Panc1 (cell line): ENCODE measurements at regions not wholly inside any gene's neighbourhood (a gene's known extent, or its start where the extent isn't known, plus 50 kb on each side); places are given as distances from the start of the nearest gene placed in this dataset.

ENCODE experiments used
- ATAC-seq: fragments of 200-7000 bp; cut with Tn5 transposase; 2 replicates; pipeline ENCODE4 v1.9.1; 2020; ENCODE audit warnings: mild to moderate bottlenecking, moderate library complexity
- BruUV-seq: library from RNA; stranded (reverse); fragments of 400-500 nt; replicated peaks from 2 replicates; lab custom pipeline; 2021; lab: Mats Ljungman, UMichigan
- CTCF ChIA-PET: fragments of 300-600 bp; sonication (Branson Sonifier 250); formaldehyde crosslinking; loops from one replicate; lab custom pipeline; 2022; ENCODE audit warnings: antibody characterized with exemption; lab: Charles Lee
- POLR2A ChIA-PET: fragments of 300-600 bp; sonication (Branson Sonifier 250); formaldehyde crosslinking; loops from one replicate; lab custom pipeline; 2022; ENCODE audit warnings: antibody characterized with exemption; lab: Charles Lee
- DNase-seq: peaks from one replicate; pipeline ENCODE4 v3.0.0-alpha.2; 2010; ENCODE audit warnings: low read depth, low spot score
- H3K27ac ChIP-seq: 2 replicates; pipeline ENCODE4 v1.5.1; 2011; ENCODE audit warnings: mild to moderate bottlenecking, low read length, inconsistent platforms
- H3K27me3 ChIP-seq: fragments of 200-500 bp; sonication (Bioruptor generic); 2 replicates; pipeline ENCODE4 v1.6.0; 2014; ENCODE audit warnings: low read length, inconsistent platforms; ENCODE audit not compliant: control insufficient read depth, insufficient read depth
- H3K36me3 ChIP-seq: fragments of 200-500 bp; sonication (Bioruptor generic); 2 replicates; pipeline ENCODE4 v1.5.1; 2014; ENCODE audit warnings: inconsistent platforms, mild to moderate bottlenecking, low read length, moderate library complexity; ENCODE audit not compliant: control insufficient read depth, insufficient read depth
- H3K4me1 ChIP-seq: 2 replicates; pipeline ENCODE4 v1.5.1; 2011; ENCODE audit warnings: inconsistent platforms, mild to moderate bottlenecking, low read length, moderate library complexity; ENCODE audit not compliant: control insufficient read depth, insufficient read depth
- H3K4me3 ChIP-seq, 2 experiments: 2 replicates each; pipeline ENCODE4 v1.5.1; 2011 to 2012; ENCODE audit warnings: low read depth in 2 of 2, low read length in 2 of 2, mild to moderate bottlenecking in 2 of 2, inconsistent platforms in 1 of 2, moderate library complexity in 1 of 2
- H3K9me3 ChIP-seq: fragments of 200-500 bp; sonication (Bioruptor generic); 2 replicates; pipeline ENCODE4 v1.5.1; 2014; ENCODE audit warnings: low read depth, mild to moderate bottlenecking, inconsistent platforms, low read length, moderate library complexity; ENCODE audit not compliant: control insufficient read depth, insufficient read depth
- POLR2AphosphoS5 ChIP-seq: IDR thresholded peaks from 2 replicates; pipeline ENCODE4 v1.6.1; 2012; ENCODE audit warnings: mild to moderate bottlenecking, low read depth, low read length, moderate library complexity
- SIN3A ChIP-seq: IDR thresholded peaks from 2 replicates; pipeline ENCODE4 v1.6.1; 2012; ENCODE audit warnings: low read depth, mild to moderate bottlenecking, low read length, moderate library complexity, borderline replicate concordance; ENCODE audit not compliant: insufficient read depth
- TCF7L2 ChIP-seq: IDR thresholded peaks from 2 replicates; pipeline ENCODE4 v1.6.1; 2011; ENCODE audit warnings: mild to moderate bottlenecking, low read depth, low read length, inconsistent platforms
- in situ Hi-C: cut with HindIII; loops from 2 replicates; pipeline ENCODE4 v1.10.0; 2016; ENCODE audit warnings: low sequenced_read_pairs, low pct_unique_long_range_greater_than_20kb
- intact Hi-C: fragments of 100-400 bp; cut with micrococcal nuclease; formaldehyde crosslinking; loops from one replicate; pipeline ENCODE4 v1.10.0; 2022; ENCODE audit not compliant: unreplicated experiment
- TF ChIP-seq, protein P1 (sequence below), 2 experiments: IDR thresholded peaks; 2 replicates each; pipeline ENCODE4 v1.6.1; 2011 to 2012; ENCODE audit warnings: low read depth in 2 of 2, control low read depth in 1 of 2, low read length in 1 of 2, mild to moderate bottlenecking in 1 of 2, moderate library complexity in 1 of 2; ENCODE audit not compliant: insufficient read depth in 1 of 2
- TF ChIP-seq, protein P2 (sequence below): fragments of 450-650 bp; IDR thresholded peaks from 2 replicates; pipeline ENCODE4 v1.5.1; 2017; ENCODE audit warnings: mild to moderate bottlenecking

GRCh38 chr2:67896076-67896475 lies 166.7 kb downstream of the C1D start:
- intact Hi-C loops: no loop called here
- Histone ChIP-seq H3K36me3 (no peaks in the 10 kb centered on the region), H3K27me3 (no peaks in the 10 kb centered on the region), H3K9me3 (no peaks in the 10 kb centered on the region), H3K4me1 (no peaks in the 10 kb centered on the region), H3K27ac (no peak overlapping the region), H3K4me3 (no peak overlapping the region)
- ChIA-PET CTCF (no interaction called here), POLR2A (no interaction called here)
- ATAC-seq (no peak), DNase-seq (no peak)
- in situ Hi-C loops: no loop called here
- no TSS peak for BruUV-seq
- no peak for TF ChIP-seq TCF7L2
- TF ChIP-seq SIN3A: no peak
- TF ChIP-seq POLR2AphosphoS5: no peak
- TF ChIP-seq, protein P1, sequence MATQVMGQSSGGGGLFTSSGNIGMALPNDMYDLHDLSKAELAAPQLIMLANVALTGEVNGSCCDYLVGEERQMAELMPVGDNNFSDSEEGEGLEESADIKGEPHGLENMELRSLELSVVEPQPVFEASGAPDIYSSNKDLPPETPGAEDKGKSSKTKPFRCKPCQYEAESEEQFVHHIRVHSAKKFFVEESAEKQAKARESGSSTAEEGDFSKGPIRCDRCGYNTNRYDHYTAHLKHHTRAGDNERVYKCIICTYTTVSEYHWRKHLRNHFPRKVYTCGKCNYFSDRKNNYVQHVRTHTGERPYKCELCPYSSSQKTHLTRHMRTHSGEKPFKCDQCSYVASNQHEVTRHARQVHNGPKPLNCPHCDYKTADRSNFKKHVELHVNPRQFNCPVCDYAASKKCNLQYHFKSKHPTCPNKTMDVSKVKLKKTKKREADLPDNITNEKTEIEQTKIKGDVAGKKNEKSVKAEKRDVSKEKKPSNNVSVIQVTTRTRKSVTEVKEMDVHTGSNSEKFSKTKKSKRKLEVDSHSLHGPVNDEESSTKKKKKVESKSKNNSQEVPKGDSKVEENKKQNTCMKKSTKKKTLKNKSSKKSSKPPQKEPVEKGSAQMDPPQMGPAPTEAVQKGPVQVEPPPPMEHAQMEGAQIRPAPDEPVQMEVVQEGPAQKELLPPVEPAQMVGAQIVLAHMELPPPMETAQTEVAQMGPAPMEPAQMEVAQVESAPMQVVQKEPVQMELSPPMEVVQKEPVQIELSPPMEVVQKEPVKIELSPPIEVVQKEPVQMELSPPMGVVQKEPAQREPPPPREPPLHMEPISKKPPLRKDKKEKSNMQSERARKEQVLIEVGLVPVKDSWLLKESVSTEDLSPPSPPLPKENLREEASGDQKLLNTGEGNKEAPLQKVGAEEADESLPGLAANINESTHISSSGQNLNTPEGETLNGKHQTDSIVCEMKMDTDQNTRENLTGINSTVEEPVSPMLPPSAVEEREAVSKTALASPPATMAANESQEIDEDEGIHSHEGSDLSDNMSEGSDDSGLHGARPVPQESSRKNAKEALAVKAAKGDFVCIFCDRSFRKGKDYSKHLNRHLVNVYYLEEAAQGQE (IDR thresholded peaks at IDR 0.05; ENCODE audit: insufficient read depth in 1 of 2, low read depth in 2 of 2, low read length in 1 of 2): no peak
- TF ChIP-seq, protein P2, sequence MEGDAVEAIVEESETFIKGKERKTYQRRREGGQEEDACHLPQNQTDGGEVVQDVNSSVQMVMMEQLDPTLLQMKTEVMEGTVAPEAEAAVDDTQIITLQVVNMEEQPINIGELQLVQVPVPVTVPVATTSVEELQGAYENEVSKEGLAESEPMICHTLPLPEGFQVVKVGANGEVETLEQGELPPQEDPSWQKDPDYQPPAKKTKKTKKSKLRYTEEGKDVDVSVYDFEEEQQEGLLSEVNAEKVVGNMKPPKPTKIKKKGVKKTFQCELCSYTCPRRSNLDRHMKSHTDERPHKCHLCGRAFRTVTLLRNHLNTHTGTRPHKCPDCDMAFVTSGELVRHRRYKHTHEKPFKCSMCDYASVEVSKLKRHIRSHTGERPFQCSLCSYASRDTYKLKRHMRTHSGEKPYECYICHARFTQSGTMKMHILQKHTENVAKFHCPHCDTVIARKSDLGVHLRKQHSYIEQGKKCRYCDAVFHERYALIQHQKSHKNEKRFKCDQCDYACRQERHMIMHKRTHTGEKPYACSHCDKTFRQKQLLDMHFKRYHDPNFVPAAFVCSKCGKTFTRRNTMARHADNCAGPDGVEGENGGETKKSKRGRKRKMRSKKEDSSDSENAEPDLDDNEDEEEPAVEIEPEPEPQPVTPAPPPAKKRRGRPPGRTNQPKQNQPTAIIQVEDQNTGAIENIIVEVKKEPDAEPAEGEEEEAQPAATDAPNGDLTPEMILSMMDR: no peak

DNA sequence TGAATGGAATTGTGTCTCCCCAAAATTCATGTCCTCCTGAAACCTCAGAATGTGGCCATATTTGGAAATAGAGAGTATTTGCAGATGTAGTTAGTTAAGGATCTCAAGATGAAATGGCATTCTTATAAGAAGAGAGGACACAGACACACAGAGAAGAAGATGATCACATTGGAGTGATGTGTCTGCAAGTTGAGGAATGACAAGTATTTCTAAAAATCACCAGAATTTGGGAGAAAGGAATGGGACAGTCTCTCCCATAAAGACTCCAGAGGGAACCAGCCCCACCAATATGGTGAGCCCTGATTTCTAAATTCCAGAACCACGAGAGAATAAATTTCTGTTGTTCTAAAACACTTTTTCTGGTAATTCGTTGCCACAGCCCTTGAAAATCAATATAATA lies 166.3 kb downstream of the C1D start:
- Histone ChIP-seq H3K36me3 (no peaks in the 10 kb centered on the region), H3K4me1 (no peaks in the 10 kb centered on the region), H3K4me3 (no peak overlapping the region), H3K9me3 (no peaks in the 10 kb centered on the region), H3K27ac (no peak overlapping the region), H3K27me3 (no peaks in the 10 kb centered on the region)
- BruUV-seq: no TSS peak
- ATAC-seq (no peak), DNase-seq (no peak)
- CTCF ChIA-PET: no interaction called here
- POLR2A ChIA-PET: no interaction called here
- in situ Hi-C loops (no loop called here), intact Hi-C loops (no loop called here)
- TF ChIP-seq, protein P1 (IDR thresholded peaks at IDR 0.05; ENCODE audit: insufficient read depth in 1 of 2, low read depth in 2 of 2, low read length in 1 of 2): no peak
- TF ChIP-seq POLR2AphosphoS5 (no peak), SIN3A (no peak)
- TF ChIP-seq, protein P2: no peak
